HCT116 (cell line): ENCODE measurements at regions not wholly inside any gene's neighbourhood (a gene's known extent, or its start where the extent isn't known, plus 50 kb on each side); places are given as distances from the start of the nearest gene placed in this dataset.
"Not testable (repeated sequence)": the region's sequence is repeated elsewhere in the genome, so short reads cannot be mapped to it uniquely, and the experiment has no call there.

Source experiments
- ATAC-seq: fragments of 200-7000 bp; cut with Tn5 transposase; 2 replicates; pipeline ENCODE4 v1.9.1; 2020; ENCODE audit warnings: mild to moderate bottlenecking, moderate library complexity
- BruUV-seq: library from RNA; stranded (reverse); fragments of 400-500 nt; replicated peaks from 2 replicates; lab custom pipeline; 2021; lab: Mats Ljungman, UMichigan
- CTCF ChIA-PET: fragments of 300-600 bp; sonication (Branson Sonifier 250); formaldehyde crosslinking; loops from one replicate; lab custom pipeline; 2021; ENCODE audit warnings: antibody characterized with exemption; lab: Charles Lee
- POLR2A ChIA-PET: fragments of 300-600, 350-600 bp; sonication (Branson Sonifier 250); formaldehyde crosslinking; loops from one replicate; lab custom pipeline; 2021; ENCODE audit warnings: antibody characterized with exemption; lab: Charles Lee
- RAD21 ChIA-PET, 2 experiments: fragments of 300-600 bp; sonication (Branson Sonifier 250); formaldehyde crosslinking; loops; one replicate each; lab custom pipeline; 2023; ENCODE audit warnings: low total read pairs in 2 of 2; ENCODE audit not compliant: uncharacterized antibody in 2 of 2, unreplicated experiment in 2 of 2, low non-redundant PET in 1 of 2; lab: Charles Lee
- DNase-seq: peaks from one replicate; pipeline ENCODE4 v3.0.0-alpha.2; 2010; ENCODE audit warnings: low read depth, low spot score
- H2AFZ ChIP-seq: fragments of 200-600 bp; shearing (Covaris generic), sonication (generic); 2 replicates; pipeline ENCODE4 v1.6.1; 2017; ENCODE audit warnings: low read depth, mixed run types, mixed read lengths, antibody characterized with exemption, low read length; ENCODE audit not compliant: poor library complexity, severe bottlenecking
- H3K27ac ChIP-seq: 2 replicates; pipeline ENCODE4 v1.5.1; 2012; ENCODE audit warnings: low read depth, low read length
- H3K27me3 ChIP-seq: fragments of 200-600 bp; sonication (generic); 2 replicates; pipeline ENCODE4 v1.6.1; 2016; ENCODE audit warnings: mixed run types, low read length, mixed read lengths; ENCODE audit not compliant: insufficient read depth
- H3K36me3 ChIP-seq, 2 experiments: fragments of 200-500 bp in 1 of 2; fragments of 200-600 bp in 1 of 2; sonication (Bioruptor generic) in 1 of 2; sonication (generic) in 1 of 2; 2 replicates each; pipeline versions ENCODE4 v1.5.1 to v1.6.1; 2014 to 2016; ENCODE audit warnings: low read length in 2 of 2, inconsistent platforms in 1 of 2, mixed read lengths in 1 of 2, mixed run types in 1 of 2; ENCODE audit not compliant: insufficient read depth in 2 of 2, control insufficient read depth in 1 of 2
- H3K4me1 ChIP-seq, 2 experiments: fragments of 200-600 bp in 1 of 2; sonication (generic) in 1 of 2; 2 replicates each; pipeline versions ENCODE4 v1.5.1 to v1.6.1; 2012 to 2017; ENCODE audit warnings: low read length in 2 of 2, inconsistent platforms in 1 of 2, mild to moderate bottlenecking in 1 of 2, mixed read lengths in 1 of 2, mixed run types in 1 of 2, moderate library complexity in 1 of 2; ENCODE audit not compliant: insufficient read depth in 2 of 2, control insufficient read depth in 1 of 2
- H3K4me2 ChIP-seq: fragments of 200-600 bp; sonication (generic); 2 replicates; pipeline ENCODE4 v1.6.1; 2017; ENCODE audit warnings: mixed run types, low read length, mixed read lengths
- H3K4me3 ChIP-seq, 2 experiments: fragments of 200-600 bp in 1 of 2; sonication (generic) in 1 of 2; replicated peaks in 1 of 2; 2 replicates each; pipeline ENCODE4 v1.5.1; 2011 to 2016; ENCODE audit warnings: low read length in 2 of 2, control low read depth in 1 of 2, low read depth in 1 of 2, mild to moderate bottlenecking in 1 of 2, mixed read lengths in 1 of 2, mixed run types in 1 of 2
- H3K79me2 ChIP-seq: fragments of 200-600 bp; sonication (generic); 2 replicates; pipeline ENCODE4 v1.6.1; 2017; ENCODE audit warnings: mild to moderate bottlenecking, mixed run types, low read length, moderate library complexity, mixed read lengths; ENCODE audit not compliant: insufficient read depth
- H3K9ac ChIP-seq: fragments of 200-600 bp; sonication (generic); 2 replicates; pipeline ENCODE4 v1.6.1; 2016; ENCODE audit warnings: low read length, mixed read lengths
- H3K9me2 ChIP-seq: fragments of 200-600 bp; sonication (generic), shearing (Covaris generic); 2 replicates; pipeline ENCODE4 v1.6.1; 2017; ENCODE audit warnings: mixed run types, mild to moderate bottlenecking, moderate library complexity; ENCODE audit not compliant: insufficient read depth
- H3K9me3 ChIP-seq, 2 experiments: fragments of 200-500 bp in 1 of 2; fragments of 200-600 bp in 1 of 2; sonication (Bioruptor generic) in 1 of 2; sonication (generic) in 1 of 2; 2 replicates each; pipeline ENCODE4 v1.6.1; 2014 to 2017; ENCODE audit warnings: low read length in 2 of 2, mixed read lengths in 2 of 2, inconsistent platforms in 1 of 2, low read depth in 1 of 2, mild to moderate bottlenecking in 1 of 2, mixed run types in 1 of 2, moderate library complexity in 1 of 2; ENCODE audit not compliant: control insufficient read depth in 1 of 2, insufficient read depth in 1 of 2
- H4K20me1 ChIP-seq: fragments of 200-600 bp; sonication (generic), shearing (Covaris generic); 2 replicates; pipeline ENCODE4 v1.6.1; 2017; ENCODE audit warnings: mixed run types, mild to moderate bottlenecking, moderate library complexity; ENCODE audit not compliant: insufficient read depth
- intact Hi-C: fragments of 100-400 bp; cut with micrococcal nuclease; formaldehyde crosslinking; loops from 2 replicates; pipeline ENCODE4 v1.10.0; 2022

DNA sequence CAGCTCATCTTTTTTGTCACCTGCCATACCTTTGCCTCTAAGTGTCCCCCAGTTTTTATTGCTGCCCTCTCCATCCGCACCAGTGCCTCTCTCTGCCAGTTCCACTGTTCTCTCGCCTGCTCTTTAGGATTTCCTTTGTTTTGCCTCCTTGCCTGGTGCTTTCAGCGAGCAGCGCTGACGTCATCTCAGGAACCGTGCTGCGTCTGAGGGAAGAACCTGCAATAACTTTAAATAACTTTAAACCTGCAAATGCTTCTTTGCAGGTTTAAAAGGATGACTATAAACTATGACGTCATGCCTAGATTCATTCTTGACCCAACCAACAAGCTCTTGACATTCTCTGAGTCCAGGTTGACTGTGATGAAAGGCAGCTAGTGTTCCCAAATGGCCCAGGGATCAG is 105.1 kb downstream of the LRRC74B start:
- H4K20me1 ChIP-seq, H3K4me1 ChIP-seq, DNase-seq, CTCF ChIA-PET, H3K4me3 ChIP-seq, H2AFZ ChIP-seq, intact Hi-C loops, H3K4me2 ChIP-seq, ATAC-seq, RAD21 ChIA-PET, BruUV-seq, H3K9me2 ChIP-seq, H3K9me3 ChIP-seq, H3K27ac ChIP-seq, H3K27me3 ChIP-seq, H3K36me3 ChIP-seq, H3K9ac ChIP-seq, H3K79me2 ChIP-seq, POLR2A ChIA-PET: not testable (repeated sequence)

DNA sequence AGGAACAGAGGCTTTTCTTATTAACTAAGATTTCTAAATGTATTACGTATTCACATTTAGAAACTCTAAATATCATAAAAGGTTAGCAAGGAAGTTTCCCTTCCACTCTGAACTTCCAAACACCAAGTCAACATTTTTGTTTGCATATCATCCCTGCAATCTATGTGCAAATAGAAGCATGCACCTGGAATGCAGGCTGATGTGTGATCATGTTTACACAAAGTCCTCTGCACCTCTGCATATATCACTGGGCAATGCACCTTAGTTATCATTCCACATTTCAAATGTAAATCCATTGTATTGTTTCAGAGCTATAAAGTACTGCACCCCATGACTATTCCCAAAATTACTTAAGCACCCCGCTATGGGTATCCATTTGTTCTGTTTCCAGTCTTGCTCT is 142.1 kb downstream of the LRRC74B start:
- H3K4me2 ChIP-seq, H3K27me3 ChIP-seq, H3K36me3 ChIP-seq, POLR2A ChIA-PET, RAD21 ChIA-PET, CTCF ChIA-PET, intact Hi-C loops, H3K9ac ChIP-seq, H3K9me3 ChIP-seq, H3K4me3 ChIP-seq, H3K27ac ChIP-seq, H2AFZ ChIP-seq, BruUV-seq, H4K20me1 ChIP-seq, H3K79me2 ChIP-seq, H3K4me1 ChIP-seq, H3K9me2 ChIP-seq, DNase-seq, ATAC-seq: not testable (repeated sequence)

DNA sequence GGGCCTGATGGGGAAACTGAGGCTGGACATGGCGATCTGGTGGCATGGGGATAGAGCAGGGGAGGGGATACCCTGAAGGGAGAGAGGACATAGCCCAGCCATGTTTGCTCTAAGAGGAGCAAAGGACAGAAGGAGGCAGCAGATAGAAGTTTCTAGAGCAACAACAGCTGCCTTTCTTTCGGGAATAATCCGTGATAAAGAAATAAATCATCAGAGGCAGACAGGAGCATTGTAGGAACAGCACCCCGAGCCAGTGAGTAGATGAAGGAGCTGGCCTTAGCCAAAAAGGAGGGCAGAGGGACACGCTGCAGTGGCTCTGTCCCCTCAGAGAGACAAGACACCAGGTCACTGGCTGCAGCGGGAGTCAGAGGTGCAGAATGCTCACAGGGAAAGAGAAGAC is 166.3 kb downstream of the LRRC74B start:
- BruUV-seq, H3K4me1 ChIP-seq, H3K79me2 ChIP-seq, H3K9me2 ChIP-seq, CTCF ChIA-PET, RAD21 ChIA-PET, H3K27me3 ChIP-seq, H3K36me3 ChIP-seq, H3K4me3 ChIP-seq, ATAC-seq, H4K20me1 ChIP-seq, H2AFZ ChIP-seq, intact Hi-C loops, H3K9ac ChIP-seq, POLR2A ChIA-PET, DNase-seq, H3K9me3 ChIP-seq, H3K4me2 ChIP-seq, H3K27ac ChIP-seq: not testable (repeated sequence)

DNA sequence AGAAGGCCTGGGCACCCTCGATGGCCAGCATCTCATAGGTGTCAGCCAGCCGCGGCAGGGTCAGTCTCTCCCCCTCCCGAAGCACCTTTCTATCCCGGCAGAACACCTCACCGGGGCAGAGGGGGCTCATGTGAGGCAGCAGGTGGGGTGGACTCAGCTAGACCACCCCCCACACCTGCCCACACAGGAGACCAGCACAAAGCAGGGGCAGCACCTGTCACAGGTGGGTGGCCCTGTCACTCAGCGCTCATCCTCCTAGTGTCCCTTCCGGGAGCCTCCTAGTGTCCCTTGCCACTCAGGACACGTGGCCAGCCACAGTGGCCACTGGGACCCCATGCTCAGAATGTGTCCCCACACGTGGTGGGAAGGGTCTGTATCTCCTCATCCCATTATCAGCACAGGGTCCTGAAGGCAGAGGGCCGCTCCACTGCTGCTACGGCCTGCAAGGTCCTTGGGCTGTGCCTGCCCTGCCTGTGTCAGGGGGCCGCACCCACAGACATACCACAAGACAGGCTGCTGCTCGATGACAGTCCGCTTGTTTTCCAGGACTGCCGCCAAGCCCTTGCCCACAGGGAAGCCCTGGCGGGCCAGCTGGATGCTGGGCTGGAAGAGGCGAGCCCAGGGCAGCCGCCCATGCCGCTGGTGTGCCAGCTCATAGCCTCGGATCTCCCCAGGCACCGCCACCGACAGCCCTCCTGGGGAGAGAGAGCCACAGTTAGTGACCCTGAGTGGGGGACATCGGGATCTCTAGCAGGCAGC is 167.4 kb upstream of the RIMBP3B start:
- H3K4me1 ChIP-seq, DNase-seq, H4K20me1 ChIP-seq, H3K9me3 ChIP-seq, H3K9ac ChIP-seq, H3K9me2 ChIP-seq, H3K27me3 ChIP-seq, intact Hi-C loops, H3K27ac ChIP-seq, H3K4me3 ChIP-seq, H3K36me3 ChIP-seq, POLR2A ChIA-PET, H3K4me2 ChIP-seq, RAD21 ChIA-PET, CTCF ChIA-PET, H3K79me2 ChIP-seq, BruUV-seq, ATAC-seq, H2AFZ ChIP-seq: not testable (repeated sequence)
